Suprapubic skin (tissue), 4 donors: ENCODE measurements at regions not wholly inside any gene's neighbourhood (a gene's known extent, or its start where the extent isn't known, plus 50 kb on each side); places are given as distances from the start of the nearest gene placed in this dataset.

Experiments
- DNase-seq, 2 donors: peaks; one replicate each; pipeline ENCODE4 v3.0.0-alpha.2; 2019; ENCODE audit warnings: low spot score in 2 of 2
- H3K27ac ChIP-seq: fragments of 200-600 bp; sonication (generic); one replicate; pipeline ENCODE4 v1.5.1; 2019
- H3K27me3 ChIP-seq: fragments of 200-600 bp; sonication (generic); one replicate; pipeline ENCODE4 v1.5.1; 2019
- H3K36me3 ChIP-seq: fragments of 200-600 bp; sonication (generic); one replicate; pipeline ENCODE4 v1.5.1; 2019
- H3K4me1 ChIP-seq: fragments of 200-600 bp; sonication (generic); one replicate; pipeline ENCODE4 v1.5.1; 2019
- H3K4me3 ChIP-seq: fragments of 200-600 bp; sonication (generic); one replicate; pipeline ENCODE4 v1.5.1; 2019; ENCODE audit warnings: mild to moderate bottlenecking
- H3K9me3 ChIP-seq: fragments of 200-600 bp; sonication (generic); one replicate; pipeline ENCODE4 v1.5.1; 2019
- EP300 ChIP-seq: sonication (generic); formaldehyde crosslinking; IDR thresholded peaks from one replicate; pipeline ENCODE4 v1.6.1; 2017; ENCODE audit warnings: antibody characterized with exemption
- POLR2A ChIP-seq, 2 donors: fragments of 450-650 bp; IDR thresholded peaks; one replicate each; pipeline ENCODE4 v1.6.1; 2017; ENCODE audit warnings: antibody characterized with exemption in 2 of 2, mild to moderate bottlenecking in 2 of 2, moderate library complexity in 2 of 2
- POLR2AphosphoS5 ChIP-seq, 3 donors: sonication (generic); formaldehyde crosslinking; IDR thresholded peaks; one replicate each; pipeline ENCODE4 v1.6.1; 2017; ENCODE audit warnings: antibody characterized with exemption in 3 of 3
- WGBS: methylation state at CpG from one replicate; pipeline ENCODE4 v1.1.5; 2018; 5-methylcytosine and 5-hydroxymethylcytosine counted together
- TF ChIP-seq, protein P1 (sequence below), 2 donors: fragments of 200-600 bp in 1 of 2; fragments of 450-650 bp in 1 of 2; sonication (generic) in 1 of 2; IDR thresholded peaks; one replicate each; pipeline ENCODE4 v1.5.1; 2016 to 2019; ENCODE audit warnings: antibody characterized with exemption in 2 of 2, mild to moderate bottlenecking in 1 of 2, moderate library complexity in 1 of 2

- no peak for DNase-seq
- Histone ChIP-seq H3K36me3 (no peaks in the 10 kb centered on the region), H3K4me1 (peaks cover 16% of the 10 kb centered on the region), H3K27me3 (no peaks in the 10 kb centered on the region), H3K4me3 (no peak overlapping the region), H3K27ac (no peak overlapping the region), H3K9me3 (no peaks in the 10 kb centered on the region)
- WGBS = 87% methylated on average over 10 of the region's 15 CpGs
- TF ChIP-seq, protein P1, sequence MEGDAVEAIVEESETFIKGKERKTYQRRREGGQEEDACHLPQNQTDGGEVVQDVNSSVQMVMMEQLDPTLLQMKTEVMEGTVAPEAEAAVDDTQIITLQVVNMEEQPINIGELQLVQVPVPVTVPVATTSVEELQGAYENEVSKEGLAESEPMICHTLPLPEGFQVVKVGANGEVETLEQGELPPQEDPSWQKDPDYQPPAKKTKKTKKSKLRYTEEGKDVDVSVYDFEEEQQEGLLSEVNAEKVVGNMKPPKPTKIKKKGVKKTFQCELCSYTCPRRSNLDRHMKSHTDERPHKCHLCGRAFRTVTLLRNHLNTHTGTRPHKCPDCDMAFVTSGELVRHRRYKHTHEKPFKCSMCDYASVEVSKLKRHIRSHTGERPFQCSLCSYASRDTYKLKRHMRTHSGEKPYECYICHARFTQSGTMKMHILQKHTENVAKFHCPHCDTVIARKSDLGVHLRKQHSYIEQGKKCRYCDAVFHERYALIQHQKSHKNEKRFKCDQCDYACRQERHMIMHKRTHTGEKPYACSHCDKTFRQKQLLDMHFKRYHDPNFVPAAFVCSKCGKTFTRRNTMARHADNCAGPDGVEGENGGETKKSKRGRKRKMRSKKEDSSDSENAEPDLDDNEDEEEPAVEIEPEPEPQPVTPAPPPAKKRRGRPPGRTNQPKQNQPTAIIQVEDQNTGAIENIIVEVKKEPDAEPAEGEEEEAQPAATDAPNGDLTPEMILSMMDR (IDR thresholded peaks at IDR 0.05) = no peak
- TF ChIP-seq EP300 (no peak), POLR2AphosphoS5 (IDR thresholded peaks at IDR 0.05) (no peak), POLR2A (IDR thresholded peaks at IDR 0.05) (no peak)
Observed at GRCh38 chr1:25020173-25020845, 90.2 kb upstream of the RUNX3 start.

DNA sequence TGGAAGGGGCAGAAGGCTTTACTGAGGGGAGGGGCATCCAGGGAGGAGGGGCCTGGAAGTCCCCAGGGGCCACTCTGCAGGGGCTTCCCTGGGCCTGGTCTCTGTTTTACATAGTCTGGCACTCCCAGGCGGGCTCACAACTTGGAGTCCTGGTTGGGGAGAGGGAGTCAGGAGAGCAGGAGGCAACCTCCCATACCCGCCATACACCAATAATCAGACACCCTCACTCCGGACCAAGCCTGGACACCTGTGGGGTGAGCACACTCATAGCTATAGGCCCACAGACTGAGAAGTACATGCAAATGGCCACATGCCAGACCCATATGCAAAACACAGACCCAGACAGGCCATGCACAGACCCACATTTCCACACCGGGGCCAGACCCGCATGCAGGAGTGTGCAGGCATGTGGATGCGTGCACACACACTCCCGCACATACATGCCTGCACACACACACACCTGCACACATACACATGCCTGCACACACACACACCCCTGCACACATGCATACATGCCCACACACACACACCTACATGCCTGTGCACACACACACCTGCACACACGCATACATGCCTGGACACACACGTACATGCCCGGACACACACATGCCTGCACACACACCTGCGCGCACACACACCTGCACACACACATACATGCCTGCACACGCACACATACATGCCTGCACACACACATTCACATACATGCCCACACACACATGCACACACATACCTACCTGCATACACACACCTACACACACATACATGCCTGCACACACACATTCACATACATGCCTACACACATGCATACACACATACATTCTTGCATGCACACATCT is 89.5 kb upstream of the RUNX3 start:
- no peak overlapping the region for H3K4me3 ChIP-seq
- TF ChIP-seq POLR2AphosphoS5 (IDR thresholded peaks at IDR 0.05) = no peak
- TF ChIP-seq, protein P1 (IDR thresholded peaks at IDR 0.05) = no peak
- TF ChIP-seq POLR2A (IDR thresholded peaks at IDR 0.05) = no peak
- TF ChIP-seq EP300 = no peak
- H3K27ac ChIP-seq = no peak overlapping the region
- no peaks in the 10 kb centered on the region for H3K36me3 ChIP-seq
- no peak for DNase-seq
- H3K27me3 ChIP-seq = no peaks in the 10 kb centered on the region
- WGBS = 100% methylated on average over 7 of the region's 13 CpGs
- no peaks in the 10 kb centered on the region for H3K9me3 ChIP-seq
- peaks cover 16% of the 10 kb centered on the region for H3K4me1 ChIP-seq

DNA sequence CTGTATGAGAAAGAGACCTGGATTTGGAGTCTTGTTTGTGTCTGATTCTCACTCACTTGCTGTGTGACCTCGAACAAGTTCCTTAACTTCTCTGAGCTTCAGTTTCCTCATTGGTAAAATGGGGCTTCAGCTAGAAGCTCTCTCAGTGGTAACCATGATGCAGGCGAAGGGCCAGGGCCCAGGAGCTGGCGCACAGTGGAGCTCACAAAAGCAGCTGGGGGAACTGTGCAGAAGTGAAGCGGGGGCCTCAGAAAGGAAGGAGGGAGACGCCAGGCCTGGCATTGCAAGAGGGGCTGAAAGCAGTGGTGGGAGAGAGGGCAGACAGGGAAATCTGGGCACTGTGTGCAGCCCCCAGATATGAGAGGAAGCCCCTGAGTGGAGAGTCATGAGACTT is 88.9 kb upstream of the RUNX3 start:
- H3K4me1 ChIP-seq = peaks cover 16% of the 10 kb centered on the region
- WGBS = 93% methylated on average over 5 of the region's 5 CpGs
- H3K9me3 ChIP-seq = no peaks in the 10 kb centered on the region
- no peaks in the 10 kb centered on the region for H3K27me3 ChIP-seq
- no peak overlapping the region for H3K4me3 ChIP-seq
- DNase-seq = no peak
- H3K27ac ChIP-seq = no peak overlapping the region
- TF ChIP-seq, protein P1 (IDR thresholded peaks at IDR 0.05) = no peak
- no peak for TF ChIP-seq POLR2AphosphoS5 (IDR thresholded peaks at IDR 0.05)
- no peak for TF ChIP-seq POLR2A (IDR thresholded peaks at IDR 0.05)
- TF ChIP-seq EP300 = no peak
- no peaks in the 10 kb centered on the region for H3K36me3 ChIP-seq

- Histone ChIP-seq H3K36me3 (no peaks in the 10 kb centered on the region), H3K4me1 (peaks cover 15% of the 10 kb centered on the region), H3K27ac (no peak overlapping the region), H3K4me3 (no peak overlapping the region), H3K27me3 (no peaks in the 10 kb centered on the region), H3K9me3 (no peaks in the 10 kb centered on the region)
- WGBS = 67% methylated on average over 7 of the region's 7 CpGs
- TF ChIP-seq POLR2AphosphoS5 (IDR thresholded peaks at IDR 0.05) = no peak
- TF ChIP-seq, protein P1 (IDR thresholded peaks at IDR 0.05) = no peak
- no peak for TF ChIP-seq EP300
- no peak for TF ChIP-seq POLR2A (IDR thresholded peaks at IDR 0.05)
- DNase-seq = no peak
Observed at GRCh38 chr1:25018110-25018735, 88.1 kb upstream of the RUNX3 start.
